ENCODE measurements at regions not wholly inside any gene's neighbourhood (a gene's known extent, or its start where the extent isn't known, plus 50 kb on each side); places are given as distances from the start of the nearest gene placed in this dataset.

GRCh38 chr13:52950436-52950956 is 78.1 kb upstream of the OLFM4 start:
- Histone ChIP-seq H3K27me3 (ENCODE audit: control insufficient read depth in 1 of 2, insufficient read depth in 2 of 2, low read length in 2 of 2) (no peaks in the 10 kb centered on the region; a peak in 1 of 5 replicates), H4K20me1 (ENCODE audit: insufficient read depth, low read length) (no peaks in the 10 kb centered on the region), H3K27ac (ENCODE audit: extremely low read length, insufficient read depth, low read length) (no peak overlapping the region), H3K79me2 (ENCODE audit: insufficient read depth, low read length) (no peaks in the 10 kb centered on the region), H3K4me1 (ENCODE audit: insufficient read depth, low read length) (no peaks in the 10 kb centered on the region), H3K4me2 (ENCODE audit: low read depth, low read length) (no peak overlapping the region), H3K4me3 (replicated peaks in 1 of 3; ENCODE audit: insufficient read depth in 1 of 3, low read depth in 2 of 3, low read length in 3 of 3) (no peak overlapping the region), H3K9me3 (ENCODE audit: low read length) (no peaks in the 10 kb centered on the region), H2AFZ (ENCODE audit: low read length) (no peak overlapping the region), H3K9ac (ENCODE audit: insufficient read depth, low read depth, low read length) (no peak overlapping the region), H3K36me3 (replicated peaks in 1 of 2; ENCODE audit: control insufficient read depth in 1 of 2, insufficient read depth in 2 of 2, low read length in 2 of 2) (no peaks in the 10 kb centered on the region)
- TF ChIP-seq, protein P1, sequence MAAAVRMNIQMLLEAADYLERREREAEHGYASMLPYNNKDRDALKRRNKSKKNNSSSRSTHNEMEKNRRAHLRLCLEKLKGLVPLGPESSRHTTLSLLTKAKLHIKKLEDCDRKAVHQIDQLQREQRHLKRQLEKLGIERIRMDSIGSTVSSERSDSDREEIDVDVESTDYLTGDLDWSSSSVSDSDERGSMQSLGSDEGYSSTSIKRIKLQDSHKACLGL (CRISPR knock-in tag; IDR thresholded peaks at IDR 0.05): no peak
- TF ChIP-seq ZNF124 (CRISPR knock-in tag; IDR thresholded peaks at IDR 0.05): no peak
- DNase-seq (ENCODE audit: low spot score) (no peak), FAIRE-seq (no peak), ATAC-seq (no peak)
- intact Hi-C loops (cut with micrococcal nuclease; ENCODE audit: unreplicated experiment) (no loop called here), in situ Hi-C loops (cut with HindIII; ENCODE audit: extremely low pct_ligation_motif_present, low pct_unique_long_range_greater_than_20kb) (no loop called here)
- POLR2A ChIA-PET: no interaction called here
- no TSS peak for BruUV-seq (replicated peaks)
- 4% methylated on average over 5 of the region's 6 CpGs for WGBS (ENCODE audit: low lambda C conversion rate)
- CTCF ChIA-PET (ENCODE audit: low intra/inter-chr PET ratio, low total read pairs): no interaction called here

GRCh38 chr13:52949742-52950141 is 78.9 kb upstream of the OLFM4 start:
- DNase-seq (ENCODE audit: low spot score): no peak
- no peaks in the 10 kb centered on the region for H3K36me3 ChIP-seq (replicated peaks in 1 of 2; ENCODE audit: control insufficient read depth in 1 of 2, insufficient read depth in 2 of 2, low read length in 2 of 2)
- no peak overlapping the region for H3K9ac ChIP-seq (ENCODE audit: insufficient read depth, low read depth, low read length)
- no peaks in the 10 kb centered on the region for H3K4me1 ChIP-seq (ENCODE audit: insufficient read depth, low read length)
- H4K20me1 ChIP-seq (ENCODE audit: insufficient read depth, low read length): no peaks in the 10 kb centered on the region
- in situ Hi-C loops (cut with HindIII; ENCODE audit: extremely low pct_ligation_motif_present, low pct_unique_long_range_greater_than_20kb) (no loop called here), intact Hi-C loops (cut with micrococcal nuclease; ENCODE audit: unreplicated experiment) (no loop called here)
- no peak overlapping the region for H3K27ac ChIP-seq (ENCODE audit: extremely low read length, insufficient read depth, low read length)
- WGBS (ENCODE audit: low lambda C conversion rate): 0% methylated on average over 2 of the region's 6 CpGs
- FAIRE-seq: no peak
- no peak overlapping the region for H2AFZ ChIP-seq (ENCODE audit: low read length)
- no peaks in the 10 kb centered on the region for H3K9me3 ChIP-seq (ENCODE audit: low read length)
- H3K4me3 ChIP-seq (replicated peaks in 1 of 3; ENCODE audit: insufficient read depth in 1 of 3, low read depth in 2 of 3, low read length in 3 of 3): no peak overlapping the region
- H3K79me2 ChIP-seq (ENCODE audit: insufficient read depth, low read length): no peaks in the 10 kb centered on the region
- ChIA-PET POLR2A (no interaction called here), CTCF (ENCODE audit: low intra/inter-chr PET ratio, low total read pairs) (no interaction called here)
- ATAC-seq: no peak
- no TSS peak for BruUV-seq (replicated peaks)
- H3K27me3 ChIP-seq (ENCODE audit: control insufficient read depth in 1 of 2, insufficient read depth in 2 of 2, low read length in 2 of 2): no peaks in the 10 kb centered on the region; a peak in 1 of 5 replicates
- H3K4me2 ChIP-seq (ENCODE audit: low read depth, low read length): no peak overlapping the region
- no peak for TF ChIP-seq ZNF564 (CRISPR knock-in tag; IDR thresholded peaks at IDR 0.05)
- TF ChIP-seq ZNF746 (CRISPR knock-in tag; IDR thresholded peaks at IDR 0.05): no peak

Data from HepG2 (cell line).